ENCODE measurements at regions not wholly inside any gene's neighbourhood (a gene's known extent, or its start where the extent isn't known, plus 50 kb on each side); places are given as distances from the start of the nearest gene placed in this dataset.

DNA sequence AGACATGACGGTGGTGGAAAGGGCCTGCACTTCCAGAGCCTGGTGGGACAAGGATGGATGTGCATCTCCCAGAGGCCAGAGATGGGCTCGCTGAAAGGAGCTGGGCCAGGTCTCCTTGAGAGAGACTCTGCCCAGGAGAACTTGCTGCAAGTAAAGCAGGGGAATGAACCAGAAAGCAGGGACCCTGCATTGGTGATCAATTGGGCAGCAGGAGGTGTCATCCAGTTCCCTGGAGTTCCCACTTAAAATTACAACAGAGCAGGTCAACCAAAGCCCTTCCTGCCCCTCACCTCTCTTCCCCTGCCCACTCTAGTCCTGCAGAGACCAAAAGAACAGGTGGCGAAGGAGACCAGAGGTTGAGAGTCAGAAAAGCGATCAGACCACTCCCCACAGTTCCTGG, 69.7 kb upstream of the CAB39 start:
- DNase-seq (ENCODE audit: low read depth in 2 of 2) = no peak
- Histone ChIP-seq H3K4me1 (ENCODE audit: control insufficient read depth, extremely low read depth, insufficient read depth, low read length) (no peaks in the 10 kb centered on the region), H4K20me1 (ENCODE audit: control insufficient read depth, extremely low read depth, insufficient read depth, low read length) (no peaks in the 10 kb centered on the region), H3K9ac (ENCODE audit: insufficient read depth, low read length) (no peak overlapping the region), H3K36me3 (ENCODE audit: control insufficient read depth, insufficient read depth, low read length) (no peaks in the 10 kb centered on the region), H3K4me3 (replicated peaks in 1 of 4; ENCODE audit: control extremely low read depth in 1 of 4, insufficient read depth in 1 of 4, low read depth in 3 of 4, low read length in 4 of 4) (no peak overlapping the region), H3K27me3 (ENCODE audit: control insufficient read depth, insufficient read depth, low read length) (no peaks in the 10 kb centered on the region), H3K27ac (ENCODE audit: insufficient read depth, low read length) (no peak overlapping the region), H3K9me3 (ENCODE audit: control insufficient read depth, insufficient read depth, low read depth, low read length) (no peaks in the 10 kb centered on the region), H3K4me2 (ENCODE audit: extremely low read depth, insufficient read depth, low read length) (no peak overlapping the region), H2AFZ (ENCODE audit: low read length) (no peak overlapping the region), H3K79me2 (ENCODE audit: control insufficient read depth, insufficient read depth, low read length) (no peaks in the 10 kb centered on the region)
- TF ChIP-seq, protein P1, sequence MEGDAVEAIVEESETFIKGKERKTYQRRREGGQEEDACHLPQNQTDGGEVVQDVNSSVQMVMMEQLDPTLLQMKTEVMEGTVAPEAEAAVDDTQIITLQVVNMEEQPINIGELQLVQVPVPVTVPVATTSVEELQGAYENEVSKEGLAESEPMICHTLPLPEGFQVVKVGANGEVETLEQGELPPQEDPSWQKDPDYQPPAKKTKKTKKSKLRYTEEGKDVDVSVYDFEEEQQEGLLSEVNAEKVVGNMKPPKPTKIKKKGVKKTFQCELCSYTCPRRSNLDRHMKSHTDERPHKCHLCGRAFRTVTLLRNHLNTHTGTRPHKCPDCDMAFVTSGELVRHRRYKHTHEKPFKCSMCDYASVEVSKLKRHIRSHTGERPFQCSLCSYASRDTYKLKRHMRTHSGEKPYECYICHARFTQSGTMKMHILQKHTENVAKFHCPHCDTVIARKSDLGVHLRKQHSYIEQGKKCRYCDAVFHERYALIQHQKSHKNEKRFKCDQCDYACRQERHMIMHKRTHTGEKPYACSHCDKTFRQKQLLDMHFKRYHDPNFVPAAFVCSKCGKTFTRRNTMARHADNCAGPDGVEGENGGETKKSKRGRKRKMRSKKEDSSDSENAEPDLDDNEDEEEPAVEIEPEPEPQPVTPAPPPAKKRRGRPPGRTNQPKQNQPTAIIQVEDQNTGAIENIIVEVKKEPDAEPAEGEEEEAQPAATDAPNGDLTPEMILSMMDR (conservative IDR thresholded peaks at IDR 0.05 in 1 of 2, IDR thresholded peaks at IDR 0.05 in 1 of 2; ENCODE audit: low read depth in 1 of 2, low read length in 2 of 2) = no peak
- TF ChIP-seq EZH2 (IDR thresholded peaks at IDR 0.05; ENCODE audit: low read length, missing control alignments) = no peak

DNA sequence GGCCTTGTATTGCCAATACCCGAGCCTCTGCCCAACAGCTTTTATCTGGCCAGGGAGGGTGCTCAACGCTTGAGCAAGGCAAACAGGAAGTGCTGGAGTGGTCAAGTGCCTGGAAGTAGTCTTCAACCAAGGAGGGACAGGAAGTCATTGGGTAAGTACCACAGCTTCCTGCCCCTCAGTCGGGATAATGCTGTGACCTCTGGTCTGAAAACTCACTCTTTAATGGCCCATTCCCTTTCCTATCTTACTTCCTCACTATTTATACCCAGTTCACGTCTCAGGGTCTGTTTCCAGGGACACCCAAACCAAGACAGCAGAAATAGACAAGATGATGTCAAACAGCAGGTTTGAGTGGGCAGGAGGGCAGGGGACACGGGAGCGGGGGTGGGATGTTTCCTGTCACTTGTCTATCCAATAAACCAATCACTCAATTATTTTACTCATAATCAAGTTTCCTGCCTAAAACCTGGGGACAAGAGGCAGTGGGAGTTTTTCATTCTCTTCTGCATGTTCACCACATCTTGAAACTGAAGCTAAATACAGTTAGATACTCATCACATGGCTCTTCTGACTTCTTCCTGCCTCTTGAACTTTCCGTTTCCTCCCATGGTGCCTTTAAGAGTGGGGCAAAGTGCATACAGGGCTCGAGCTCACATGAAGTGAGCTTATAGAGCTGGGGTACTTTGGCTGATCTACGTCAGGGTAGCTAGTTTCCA, 68.9 kb upstream of the CAB39 start:
- H4K20me1 ChIP-seq (ENCODE audit: control insufficient read depth, extremely low read depth, insufficient read depth, low read length) = no peaks in the 10 kb centered on the region
- no peak for DNase-seq (ENCODE audit: low read depth in 2 of 2)
- no peak overlapping the region for H3K4me3 ChIP-seq (replicated peaks in 1 of 4; ENCODE audit: control extremely low read depth in 1 of 4, insufficient read depth in 1 of 4, low read depth in 3 of 4, low read length in 4 of 4)
- H3K9me3 ChIP-seq (ENCODE audit: control insufficient read depth, insufficient read depth, low read depth, low read length) = no peaks in the 10 kb centered on the region
- no peak overlapping the region for H3K9ac ChIP-seq (ENCODE audit: insufficient read depth, low read length)
- H3K4me2 ChIP-seq (ENCODE audit: extremely low read depth, insufficient read depth, low read length) = no peak overlapping the region
- no peaks in the 10 kb centered on the region for H3K4me1 ChIP-seq (ENCODE audit: control insufficient read depth, extremely low read depth, insufficient read depth, low read length)
- peak overlapping the region; percentile 38 for H2AFZ ChIP-seq (ENCODE audit: low read length)
- TF ChIP-seq EZH2 (IDR thresholded peaks at IDR 0.05; ENCODE audit: low read length, missing control alignments) = no peak
- TF ChIP-seq, protein P1 (conservative IDR thresholded peaks at IDR 0.05 in 1 of 2, IDR thresholded peaks at IDR 0.05 in 1 of 2; ENCODE audit: low read depth in 1 of 2, low read length in 2 of 2) = no peak
- no peaks in the 10 kb centered on the region for H3K79me2 ChIP-seq (ENCODE audit: control insufficient read depth, insufficient read depth, low read length)
- H3K27me3 ChIP-seq (ENCODE audit: control insufficient read depth, insufficient read depth, low read length) = no peaks in the 10 kb centered on the region
- H3K27ac ChIP-seq (ENCODE audit: insufficient read depth, low read length) = no peak overlapping the region
- no peaks in the 10 kb centered on the region for H3K36me3 ChIP-seq (ENCODE audit: control insufficient read depth, insufficient read depth, low read length)

DNA sequence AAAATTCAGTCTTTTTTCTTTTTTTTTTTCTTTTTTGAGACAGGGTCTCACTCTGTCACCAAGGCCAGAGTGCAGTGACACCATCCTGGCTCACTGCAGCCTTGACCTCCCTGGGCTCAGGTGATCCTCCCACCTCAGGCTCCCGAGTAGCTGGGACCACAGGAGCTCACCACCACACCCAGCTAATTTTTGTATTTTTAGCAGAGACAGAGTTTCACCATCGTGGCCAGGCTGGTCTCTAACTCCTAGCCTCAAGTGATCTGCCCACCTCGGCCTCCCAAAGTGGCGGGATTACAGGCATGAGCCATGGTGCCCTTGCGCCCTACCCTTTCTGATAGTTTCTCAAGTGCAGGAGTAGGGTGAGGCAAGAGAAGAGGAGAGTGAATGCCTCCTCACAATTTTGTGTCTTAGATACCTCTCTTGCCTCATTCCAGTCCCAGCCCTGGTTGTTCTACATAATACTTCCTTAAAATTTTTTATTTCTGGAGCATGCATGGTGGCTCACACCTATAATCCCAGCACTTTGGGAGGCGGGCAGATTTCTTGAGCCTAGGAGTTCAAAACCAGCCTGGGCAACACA, 68.2 kb upstream of the CAB39 start:
- Histone ChIP-seq H2AFZ (ENCODE audit: low read length) (no peak overlapping the region), H3K79me2 (ENCODE audit: control insufficient read depth, insufficient read depth, low read length) (no peaks in the 10 kb centered on the region), H3K36me3 (ENCODE audit: control insufficient read depth, insufficient read depth, low read length) (no peaks in the 10 kb centered on the region), H3K27ac (ENCODE audit: insufficient read depth, low read length) (no peak overlapping the region), H3K4me3 (replicated peaks in 1 of 4; ENCODE audit: control extremely low read depth in 1 of 4, insufficient read depth in 1 of 4, low read depth in 3 of 4, low read length in 4 of 4) (no peak overlapping the region), H3K4me2 (ENCODE audit: extremely low read depth, insufficient read depth, low read length) (no peak overlapping the region), H3K27me3 (ENCODE audit: control insufficient read depth, insufficient read depth, low read length) (no peaks in the 10 kb centered on the region), H4K20me1 (ENCODE audit: control insufficient read depth, extremely low read depth, insufficient read depth, low read length) (no peaks in the 10 kb centered on the region), H3K9ac (ENCODE audit: insufficient read depth, low read length) (no peak overlapping the region), H3K9me3 (ENCODE audit: control insufficient read depth, insufficient read depth, low read depth, low read length) (no peaks in the 10 kb centered on the region), H3K4me1 (ENCODE audit: control insufficient read depth, extremely low read depth, insufficient read depth, low read length) (no peaks in the 10 kb centered on the region)
- no peak for DNase-seq (ENCODE audit: low read depth in 2 of 2)
- TF ChIP-seq, protein P1 (conservative IDR thresholded peaks at IDR 0.05 in 1 of 2, IDR thresholded peaks at IDR 0.05 in 1 of 2; ENCODE audit: low read depth in 1 of 2, low read length in 2 of 2) = no peak
- no peak for TF ChIP-seq EZH2 (IDR thresholded peaks at IDR 0.05; ENCODE audit: low read length, missing control alignments)

Data from fibroblast of lung (primary cell).